ENCODE measurements at regions not wholly inside any gene's neighbourhood (a gene's known extent, or its start where the extent isn't known, plus 50 kb on each side); places are given as distances from the start of the nearest gene placed in this dataset.

DNA sequence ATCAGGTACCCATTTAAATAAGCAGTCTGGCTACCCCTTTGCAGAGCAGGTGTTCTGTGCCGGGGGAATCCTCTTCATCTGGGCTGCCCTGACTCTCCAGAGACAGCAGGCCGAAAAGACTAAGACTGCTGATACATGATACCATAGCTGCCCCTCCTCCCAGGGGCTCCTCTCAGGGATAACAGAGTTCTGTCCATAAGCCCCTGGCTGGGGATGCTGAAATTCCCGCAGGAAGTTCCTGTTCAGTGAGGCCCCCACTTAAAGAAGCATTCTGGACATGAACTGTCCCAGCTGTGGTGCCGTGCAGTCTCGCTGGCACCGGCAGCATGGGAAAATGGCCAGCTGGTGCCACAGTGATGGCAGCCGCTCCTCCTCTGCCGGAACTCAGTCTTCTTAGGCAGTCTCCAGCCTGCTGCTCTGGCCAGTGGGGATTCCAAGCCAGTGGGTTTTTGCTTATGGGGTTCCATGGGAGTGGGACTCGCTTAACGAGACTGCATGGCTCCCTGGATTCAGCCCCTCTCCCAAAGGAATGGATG is 1026.2 kb downstream of the NAALADL2 start:
- WGBS (ENCODE audit: low lambda C conversion rate), result no CpG with 5 or more reads among the region's 10 CpGs
- no TSS peak for BruUV-seq (replicated peaks)
- intact Hi-C loops (cut with micrococcal nuclease; ENCODE audit: unreplicated experiment) (no loop called here), in situ Hi-C loops (cut with HindIII; ENCODE audit: extremely low pct_ligation_motif_present, low pct_unique_long_range_greater_than_20kb) (no loop called here)
- TF ChIP-seq TOPORS (CRISPR knock-in tag; IDR thresholded peaks at IDR 0.05) (no peak), YEATS2 (CRISPR knock-in tag; IDR thresholded peaks at IDR 0.05; ENCODE audit: borderline replicate concordance) (no peak), SP5 (CRISPR knock-in tag; IDR thresholded peaks at IDR 0.05; ENCODE audit: borderline replicate concordance, low read depth) (no peak), REL (CRISPR knock-in tag; conservative IDR thresholded peaks at IDR 0.05) (no peak), SIX1 (CRISPR knock-in tag; IDR thresholded peaks at IDR 0.05; ENCODE audit: borderline replicate concordance) (no peak)
- TF ChIP-seq, protein P1, sequence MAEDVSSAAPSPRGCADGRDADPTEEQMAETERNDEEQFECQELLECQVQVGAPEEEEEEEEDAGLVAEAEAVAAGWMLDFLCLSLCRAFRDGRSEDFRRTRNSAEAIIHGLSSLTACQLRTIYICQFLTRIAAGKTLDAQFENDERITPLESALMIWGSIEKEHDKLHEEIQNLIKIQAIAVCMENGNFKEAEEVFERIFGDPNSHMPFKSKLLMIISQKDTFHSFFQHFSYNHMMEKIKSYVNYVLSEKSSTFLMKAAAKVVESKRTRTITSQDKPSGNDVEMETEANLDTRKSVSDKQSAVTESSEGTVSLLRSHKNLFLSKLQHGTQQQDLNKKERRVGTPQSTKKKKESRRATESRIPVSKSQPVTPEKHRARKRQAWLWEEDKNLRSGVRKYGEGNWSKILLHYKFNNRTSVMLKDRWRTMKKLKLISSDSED (CRISPR knock-in tag; IDR thresholded peaks at IDR 0.05), result no peak
- no peaks in the 10 kb centered on the region for H4K20me1 ChIP-seq (ENCODE audit: insufficient read depth, low read length)
- ChIA-PET POLR2A (no interaction called here), CTCF (ENCODE audit: low intra/inter-chr PET ratio, low total read pairs) (no interaction called here)
- H3K9me3 ChIP-seq (ENCODE audit: low read length), result peaks cover 75% of the 10 kb centered on the region
- no peak overlapping the region for H3K9ac ChIP-seq (ENCODE audit: insufficient read depth, low read depth, low read length)
- no peaks in the 10 kb centered on the region for H3K4me1 ChIP-seq (ENCODE audit: insufficient read depth, low read length)
- FAIRE-seq (no peak), DNase-seq (ENCODE audit: low spot score) (no peak), ATAC-seq (no peak)
- no peaks in the 10 kb centered on the region for H3K36me3 ChIP-seq (replicated peaks in 1 of 2; ENCODE audit: control insufficient read depth in 1 of 2, insufficient read depth in 2 of 2, low read length in 2 of 2)
- H3K27me3 ChIP-seq (ENCODE audit: control insufficient read depth in 1 of 2, insufficient read depth in 2 of 2, low read length in 2 of 2), result no peaks in the 10 kb centered on the region; a peak in 1 of 5 replicates
- no peak overlapping the region for H3K4me3 ChIP-seq (replicated peaks in 1 of 3; ENCODE audit: insufficient read depth in 1 of 3, low read depth in 2 of 3, low read length in 3 of 3)
- H3K27ac ChIP-seq (ENCODE audit: extremely low read length, insufficient read depth, low read length), result no peak overlapping the region
- no peaks in the 10 kb centered on the region for H3K79me2 ChIP-seq (ENCODE audit: insufficient read depth, low read length)
- no peak overlapping the region for H2AFZ ChIP-seq (ENCODE audit: low read length)
- no peak overlapping the region for H3K4me2 ChIP-seq (ENCODE audit: low read depth, low read length)

DNA sequence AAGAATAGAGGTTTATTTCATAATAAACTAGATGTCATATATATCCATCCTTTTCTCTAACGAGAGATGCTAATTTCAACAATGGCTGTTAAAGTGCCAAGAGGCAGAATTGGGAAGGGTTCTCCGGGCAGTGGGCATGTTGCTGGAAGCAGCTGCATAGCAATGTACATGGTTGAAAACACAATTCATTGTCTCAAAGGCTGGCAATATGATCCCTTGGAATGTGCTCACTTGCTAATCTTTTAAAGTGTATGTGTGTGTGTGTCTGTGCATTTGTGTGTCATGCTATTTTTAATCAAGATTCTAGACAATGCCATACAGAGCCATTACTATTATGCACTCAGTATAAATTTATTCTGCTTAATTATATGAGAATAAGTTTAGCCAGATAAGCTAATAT is 1020.3 kb downstream of the NAALADL2 start:
- Histone ChIP-seq H3K36me3 (replicated peaks in 1 of 2; ENCODE audit: control insufficient read depth in 1 of 2, insufficient read depth in 2 of 2, low read length in 2 of 2) (no peaks in the 10 kb centered on the region), H3K27ac (ENCODE audit: extremely low read length, insufficient read depth, low read length) (no peak overlapping the region), H3K79me2 (ENCODE audit: insufficient read depth, low read length) (no peaks in the 10 kb centered on the region), H3K9ac (ENCODE audit: insufficient read depth, low read depth, low read length) (no peak overlapping the region), H3K4me1 (ENCODE audit: insufficient read depth, low read length) (no peaks in the 10 kb centered on the region), H3K27me3 (ENCODE audit: control insufficient read depth in 1 of 2, insufficient read depth in 2 of 2, low read length in 2 of 2) (no peaks in the 10 kb centered on the region; a peak in 1 of 5 replicates), H3K4me2 (ENCODE audit: low read depth, low read length) (no peak overlapping the region), H3K4me3 (replicated peaks in 1 of 3; ENCODE audit: insufficient read depth in 1 of 3, low read depth in 2 of 3, low read length in 3 of 3) (no peak overlapping the region), H4K20me1 (ENCODE audit: insufficient read depth, low read length) (no peaks in the 10 kb centered on the region), H2AFZ (ENCODE audit: low read length) (no peak overlapping the region), H3K9me3 (ENCODE audit: low read length) (peaks cover 62% of the 10 kb centered on the region)
- BruUV-seq (replicated peaks), result no TSS peak
- 60% methylated on average over 2 of the region's 2 CpGs for WGBS (ENCODE audit: low lambda C conversion rate)
- POLR2A ChIA-PET, result no interaction called here
- intact Hi-C loops (cut with micrococcal nuclease; ENCODE audit: unreplicated experiment) (no loop called here), in situ Hi-C loops (cut with HindIII; ENCODE audit: extremely low pct_ligation_motif_present, low pct_unique_long_range_greater_than_20kb) (no loop called here)
- FAIRE-seq (no peak), DNase-seq (ENCODE audit: low spot score) (no peak), ATAC-seq (no peak)
- CTCF ChIA-PET (ENCODE audit: low intra/inter-chr PET ratio, low total read pairs), result no interaction called here
- TF ChIP-seq TCF12 (IDR thresholded peaks at IDR 0.05) (no peak), TCF12 (CRISPR knock-in tag; IDR thresholded peaks at IDR 0.05) (no peak), ZXDC (CRISPR knock-in tag; IDR thresholded peaks at IDR 0.05) (no peak), TEAD2 (CRISPR knock-in tag; IDR thresholded peaks at IDR 0.05) (no peak), PRMT3 (CRISPR knock-in tag; IDR thresholded peaks at IDR 0.05; ENCODE audit: borderline replicate concordance, low read depth) (no peak), NKX3-1 (CRISPR knock-in tag; IDR thresholded peaks at IDR 0.05) (no peak), ZNF317 (CRISPR knock-in tag; IDR thresholded peaks at IDR 0.05) (no peak), ZNF672 (CRISPR knock-in tag; IDR thresholded peaks at IDR 0.05) (no peak), DRAP1 (CRISPR knock-in tag; IDR thresholded peaks at IDR 0.05) (no peak)
- TF ChIP-seq, protein P2, sequence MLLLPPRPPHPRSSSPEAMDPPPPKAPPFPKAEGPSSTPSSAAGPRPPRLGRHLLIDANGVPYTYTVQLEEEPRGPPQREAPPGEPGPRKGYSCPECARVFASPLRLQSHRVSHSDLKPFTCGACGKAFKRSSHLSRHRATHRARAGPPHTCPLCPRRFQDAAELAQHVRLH (CRISPR knock-in tag; IDR thresholded peaks at IDR 0.05; ENCODE audit: borderline replicate concordance, low read depth), result no peak
